Panc1 (cell line): ENCODE measurements at regions not wholly inside any gene's neighbourhood (a gene's known extent, or its start where the extent isn't known, plus 50 kb on each side); places are given as distances from the start of the nearest gene placed in this dataset.

Experiments
- ATAC-seq: fragments of 200-7000 bp; cut with Tn5 transposase; 2 replicates; pipeline ENCODE4 v1.9.1; 2020; ENCODE audit warnings: mild to moderate bottlenecking, moderate library complexity
- BruUV-seq: library from RNA; stranded (reverse); fragments of 400-500 nt; replicated peaks from 2 replicates; lab custom pipeline; 2021; lab: Mats Ljungman, UMichigan
- CTCF ChIA-PET: fragments of 300-600 bp; sonication (Branson Sonifier 250); formaldehyde crosslinking; loops from one replicate; lab custom pipeline; 2022; ENCODE audit warnings: antibody characterized with exemption; lab: Charles Lee
- POLR2A ChIA-PET: fragments of 300-600 bp; sonication (Branson Sonifier 250); formaldehyde crosslinking; loops from one replicate; lab custom pipeline; 2022; ENCODE audit warnings: antibody characterized with exemption; lab: Charles Lee
- DNase-seq: peaks from one replicate; pipeline ENCODE4 v3.0.0-alpha.2; 2010; ENCODE audit warnings: low read depth, low spot score
- H3K27ac ChIP-seq: 2 replicates; pipeline ENCODE4 v1.5.1; 2011; ENCODE audit warnings: mild to moderate bottlenecking, low read length, inconsistent platforms
- H3K27me3 ChIP-seq: fragments of 200-500 bp; sonication (Bioruptor generic); 2 replicates; pipeline ENCODE4 v1.6.0; 2014; ENCODE audit warnings: low read length, inconsistent platforms; ENCODE audit not compliant: control insufficient read depth, insufficient read depth
- H3K36me3 ChIP-seq: fragments of 200-500 bp; sonication (Bioruptor generic); 2 replicates; pipeline ENCODE4 v1.5.1; 2014; ENCODE audit warnings: inconsistent platforms, mild to moderate bottlenecking, low read length, moderate library complexity; ENCODE audit not compliant: control insufficient read depth, insufficient read depth
- H3K4me1 ChIP-seq: 2 replicates; pipeline ENCODE4 v1.5.1; 2011; ENCODE audit warnings: inconsistent platforms, mild to moderate bottlenecking, low read length, moderate library complexity; ENCODE audit not compliant: control insufficient read depth, insufficient read depth
- H3K4me3 ChIP-seq, 2 experiments: 2 replicates each; pipeline ENCODE4 v1.5.1; 2011 to 2012; ENCODE audit warnings: low read depth in 2 of 2, low read length in 2 of 2, mild to moderate bottlenecking in 2 of 2, inconsistent platforms in 1 of 2, moderate library complexity in 1 of 2
- H3K9me3 ChIP-seq: fragments of 200-500 bp; sonication (Bioruptor generic); 2 replicates; pipeline ENCODE4 v1.5.1; 2014; ENCODE audit warnings: low read depth, mild to moderate bottlenecking, inconsistent platforms, low read length, moderate library complexity; ENCODE audit not compliant: control insufficient read depth, insufficient read depth
- CTCF ChIP-seq: fragments of 450-650 bp; IDR thresholded peaks from 2 replicates; pipeline ENCODE4 v1.5.1; 2017; ENCODE audit warnings: mild to moderate bottlenecking
- POLR2AphosphoS5 ChIP-seq: IDR thresholded peaks from 2 replicates; pipeline ENCODE4 v1.6.1; 2012; ENCODE audit warnings: mild to moderate bottlenecking, low read depth, low read length, moderate library complexity
- SIN3A ChIP-seq: IDR thresholded peaks from 2 replicates; pipeline ENCODE4 v1.6.1; 2012; ENCODE audit warnings: low read depth, mild to moderate bottlenecking, low read length, moderate library complexity, borderline replicate concordance; ENCODE audit not compliant: insufficient read depth
- TCF7L2 ChIP-seq: IDR thresholded peaks from 2 replicates; pipeline ENCODE4 v1.6.1; 2011; ENCODE audit warnings: mild to moderate bottlenecking, low read depth, low read length, inconsistent platforms
- in situ Hi-C: cut with HindIII; loops from 2 replicates; pipeline ENCODE4 v1.10.0; 2016; ENCODE audit warnings: low sequenced_read_pairs, low pct_unique_long_range_greater_than_20kb
- intact Hi-C: fragments of 100-400 bp; cut with micrococcal nuclease; formaldehyde crosslinking; loops from one replicate; pipeline ENCODE4 v1.10.0; 2022; ENCODE audit not compliant: unreplicated experiment
- TF ChIP-seq, protein P1 (sequence below), 2 experiments: IDR thresholded peaks; 2 replicates each; pipeline ENCODE4 v1.6.1; 2011 to 2012; ENCODE audit warnings: low read depth in 2 of 2, control low read depth in 1 of 2, low read length in 1 of 2, mild to moderate bottlenecking in 1 of 2, moderate library complexity in 1 of 2; ENCODE audit not compliant: insufficient read depth in 1 of 2

- ChIA-PET POLR2A (no interaction called here), CTCF (interaction anchor here (0.5 kb wide), 1 partner anchor 116 kb away, joined by 6 read pairs; no protein-coding TSS in a partner anchor)
- H3K4me3 ChIP-seq = no peak overlapping the region
- H3K4me1 ChIP-seq = no peaks in the 10 kb centered on the region
- H3K36me3 ChIP-seq = no peaks in the 10 kb centered on the region
- no peak overlapping the region for H3K27ac ChIP-seq
- no peaks in the 10 kb centered on the region for H3K9me3 ChIP-seq
- H3K27me3 ChIP-seq = no peaks in the 10 kb centered on the region
- in situ Hi-C loops (no loop called here), intact Hi-C loops (no loop called here)
- BruUV-seq = no TSS peak
- no peak for TF ChIP-seq SIN3A
- no peak for TF ChIP-seq CTCF
- TF ChIP-seq POLR2AphosphoS5 = no peak
- TF ChIP-seq TCF7L2 = no peak
- TF ChIP-seq, protein P1, sequence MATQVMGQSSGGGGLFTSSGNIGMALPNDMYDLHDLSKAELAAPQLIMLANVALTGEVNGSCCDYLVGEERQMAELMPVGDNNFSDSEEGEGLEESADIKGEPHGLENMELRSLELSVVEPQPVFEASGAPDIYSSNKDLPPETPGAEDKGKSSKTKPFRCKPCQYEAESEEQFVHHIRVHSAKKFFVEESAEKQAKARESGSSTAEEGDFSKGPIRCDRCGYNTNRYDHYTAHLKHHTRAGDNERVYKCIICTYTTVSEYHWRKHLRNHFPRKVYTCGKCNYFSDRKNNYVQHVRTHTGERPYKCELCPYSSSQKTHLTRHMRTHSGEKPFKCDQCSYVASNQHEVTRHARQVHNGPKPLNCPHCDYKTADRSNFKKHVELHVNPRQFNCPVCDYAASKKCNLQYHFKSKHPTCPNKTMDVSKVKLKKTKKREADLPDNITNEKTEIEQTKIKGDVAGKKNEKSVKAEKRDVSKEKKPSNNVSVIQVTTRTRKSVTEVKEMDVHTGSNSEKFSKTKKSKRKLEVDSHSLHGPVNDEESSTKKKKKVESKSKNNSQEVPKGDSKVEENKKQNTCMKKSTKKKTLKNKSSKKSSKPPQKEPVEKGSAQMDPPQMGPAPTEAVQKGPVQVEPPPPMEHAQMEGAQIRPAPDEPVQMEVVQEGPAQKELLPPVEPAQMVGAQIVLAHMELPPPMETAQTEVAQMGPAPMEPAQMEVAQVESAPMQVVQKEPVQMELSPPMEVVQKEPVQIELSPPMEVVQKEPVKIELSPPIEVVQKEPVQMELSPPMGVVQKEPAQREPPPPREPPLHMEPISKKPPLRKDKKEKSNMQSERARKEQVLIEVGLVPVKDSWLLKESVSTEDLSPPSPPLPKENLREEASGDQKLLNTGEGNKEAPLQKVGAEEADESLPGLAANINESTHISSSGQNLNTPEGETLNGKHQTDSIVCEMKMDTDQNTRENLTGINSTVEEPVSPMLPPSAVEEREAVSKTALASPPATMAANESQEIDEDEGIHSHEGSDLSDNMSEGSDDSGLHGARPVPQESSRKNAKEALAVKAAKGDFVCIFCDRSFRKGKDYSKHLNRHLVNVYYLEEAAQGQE (IDR thresholded peaks at IDR 0.05; ENCODE audit: insufficient read depth in 1 of 2, low read depth in 2 of 2, low read length in 1 of 2) = no peak
- ATAC-seq (no peak), DNase-seq (no peak)
These were observed 181.2 kb upstream of the PRSS58 start for GRCh38 chr7:142438923-142439515.

DNA sequence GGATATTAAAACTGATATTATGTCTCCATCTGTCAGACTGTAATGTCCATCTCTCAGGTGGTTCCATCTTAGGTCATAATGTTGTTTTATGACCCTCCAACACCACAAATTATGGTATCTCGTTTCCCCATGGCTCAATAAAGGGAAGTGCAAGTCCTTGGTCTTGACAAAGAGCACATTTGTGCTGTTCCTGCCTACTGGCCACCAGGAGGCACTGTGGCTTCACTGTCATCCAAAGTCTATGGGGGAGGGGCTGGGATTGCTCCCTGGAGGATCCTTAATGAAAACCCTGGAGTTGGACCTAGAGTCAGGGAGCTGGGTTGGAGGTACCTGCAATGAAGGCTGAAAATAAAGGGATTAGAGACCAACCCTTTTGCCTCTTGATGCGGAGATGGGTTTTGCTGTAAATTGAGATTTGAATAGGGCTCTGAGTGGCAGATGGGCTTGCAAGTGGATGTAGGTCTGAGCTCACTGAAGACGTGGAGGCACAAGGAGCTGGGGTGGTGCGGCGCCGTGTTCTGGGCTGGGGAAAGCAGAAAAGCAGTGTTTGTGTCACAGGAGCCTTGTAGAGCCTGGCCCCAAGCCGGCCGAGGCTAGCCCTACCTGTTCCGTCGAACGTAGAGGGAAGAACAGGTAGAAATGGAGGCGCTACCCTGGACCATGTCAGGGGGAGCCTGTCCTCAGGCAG, 180.5 kb upstream of the PRSS58 start:
- no peaks in the 10 kb centered on the region for H3K4me1 ChIP-seq
- no peaks in the 10 kb centered on the region for H3K27me3 ChIP-seq
- CTCF ChIA-PET = no interaction called here
- in situ Hi-C loops = no loop called here
- no peak overlapping the region for H3K27ac ChIP-seq
- POLR2A ChIA-PET = no interaction called here
- no peak for ATAC-seq
- no peak overlapping the region for H3K4me3 ChIP-seq
- BruUV-seq = no TSS peak
- intact Hi-C loops = no loop called here
- DNase-seq = no peak
- H3K36me3 ChIP-seq = no peaks in the 10 kb centered on the region
- TF ChIP-seq POLR2AphosphoS5 (no peak), CTCF (peak; percentile 69)
- no peaks in the 10 kb centered on the region for H3K9me3 ChIP-seq
